ENCODE measurements at regions not wholly inside any gene's neighbourhood (a gene's known extent, or its start where the extent isn't known, plus 50 kb on each side); places are given as distances from the start of the nearest gene placed in this dataset.

DNA sequence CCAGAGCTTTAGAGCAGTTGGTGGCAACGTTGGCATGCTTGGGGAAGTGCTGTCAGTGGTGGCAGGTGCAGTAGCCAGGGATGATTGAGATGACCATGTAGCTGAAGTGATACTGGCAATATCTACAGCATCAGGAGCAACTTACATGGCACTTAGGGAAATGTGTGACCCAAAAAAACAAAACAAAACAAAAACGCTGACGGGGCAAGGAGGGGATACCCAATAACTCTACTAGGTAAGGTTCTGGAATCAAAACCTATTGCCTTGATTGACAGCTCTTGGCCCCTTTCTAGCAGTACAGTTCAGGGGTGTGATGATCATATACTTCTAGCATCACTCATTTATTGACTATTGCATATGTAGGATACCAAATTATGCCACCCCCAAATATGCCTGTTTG is 312.6 kb downstream of the AASDHPPT start:
- TF ChIP-seq, protein P1, sequence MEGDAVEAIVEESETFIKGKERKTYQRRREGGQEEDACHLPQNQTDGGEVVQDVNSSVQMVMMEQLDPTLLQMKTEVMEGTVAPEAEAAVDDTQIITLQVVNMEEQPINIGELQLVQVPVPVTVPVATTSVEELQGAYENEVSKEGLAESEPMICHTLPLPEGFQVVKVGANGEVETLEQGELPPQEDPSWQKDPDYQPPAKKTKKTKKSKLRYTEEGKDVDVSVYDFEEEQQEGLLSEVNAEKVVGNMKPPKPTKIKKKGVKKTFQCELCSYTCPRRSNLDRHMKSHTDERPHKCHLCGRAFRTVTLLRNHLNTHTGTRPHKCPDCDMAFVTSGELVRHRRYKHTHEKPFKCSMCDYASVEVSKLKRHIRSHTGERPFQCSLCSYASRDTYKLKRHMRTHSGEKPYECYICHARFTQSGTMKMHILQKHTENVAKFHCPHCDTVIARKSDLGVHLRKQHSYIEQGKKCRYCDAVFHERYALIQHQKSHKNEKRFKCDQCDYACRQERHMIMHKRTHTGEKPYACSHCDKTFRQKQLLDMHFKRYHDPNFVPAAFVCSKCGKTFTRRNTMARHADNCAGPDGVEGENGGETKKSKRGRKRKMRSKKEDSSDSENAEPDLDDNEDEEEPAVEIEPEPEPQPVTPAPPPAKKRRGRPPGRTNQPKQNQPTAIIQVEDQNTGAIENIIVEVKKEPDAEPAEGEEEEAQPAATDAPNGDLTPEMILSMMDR (IDR thresholded peaks at IDR 0.05; ENCODE audit: insufficient read depth, low read depth, low read length): no peak
- no peak for DNase-seq (ENCODE audit: low read depth)
- H3K4me3 ChIP-seq (ENCODE audit: low read depth, low read length): no peak overlapping the region

GRCh38 chr11:106391771-106392420 is 314.4 kb downstream of the AASDHPPT start:
- no peak overlapping the region for H3K4me3 ChIP-seq (ENCODE audit: low read depth, low read length)
- peak; percentile 64 for DNase-seq (ENCODE audit: low read depth)
- TF ChIP-seq, protein P1 (IDR thresholded peaks at IDR 0.05; ENCODE audit: insufficient read depth, low read depth, low read length): no peak

- H3K4me3 ChIP-seq (ENCODE audit: low read depth, low read length): no peak overlapping the region
- DNase-seq (ENCODE audit: low read depth): no peak
- TF ChIP-seq, protein P1 (IDR thresholded peaks at IDR 0.05; ENCODE audit: insufficient read depth, low read depth, low read length): no peak
Measured at GRCh38 chr11:106395716-106396349, 318.4 kb downstream of the AASDHPPT start.

- TF ChIP-seq, protein P1 (IDR thresholded peaks at IDR 0.05; ENCODE audit: insufficient read depth, low read depth, low read length): no peak
- H3K4me3 ChIP-seq (ENCODE audit: low read depth, low read length): no peak overlapping the region
- DNase-seq (ENCODE audit: low read depth): no peak
Measured at GRCh38 chr11:106397787-106398501, 320.5 kb downstream of the AASDHPPT start.

DNA sequence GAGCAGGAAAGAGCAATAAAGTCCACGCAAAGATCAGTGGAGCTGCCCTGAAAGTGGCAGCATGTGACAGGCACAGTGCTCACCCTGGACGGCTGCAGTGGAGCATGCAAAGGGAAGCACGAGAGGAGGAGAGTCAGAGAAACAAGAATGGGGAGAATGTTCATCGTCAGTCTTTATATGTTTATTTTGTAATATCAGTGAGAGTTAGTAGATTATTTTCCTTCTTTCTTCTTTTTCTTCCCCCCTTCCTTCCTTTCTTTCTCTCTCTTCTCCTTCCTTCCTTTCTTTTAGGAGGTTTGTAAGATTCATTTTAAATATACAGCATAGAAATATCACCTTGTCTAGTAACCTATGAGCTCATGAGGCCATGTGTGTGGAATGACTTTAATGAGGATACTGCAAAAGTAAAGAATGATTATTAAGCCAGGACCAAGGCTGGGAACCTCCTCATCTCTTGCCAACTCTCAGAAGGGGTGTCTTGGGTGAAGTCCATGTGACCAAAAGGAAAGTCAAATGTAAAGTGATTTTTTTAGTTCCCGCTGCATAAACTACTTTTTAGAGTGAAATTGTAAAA is 321.1 kb downstream of the AASDHPPT start:
- TF ChIP-seq, protein P1 (IDR thresholded peaks at IDR 0.05; ENCODE audit: insufficient read depth, low read depth, low read length): no peak
- no peak for DNase-seq (ENCODE audit: low read depth)
- no peak overlapping the region for H3K4me3 ChIP-seq (ENCODE audit: low read depth, low read length)

GRCh38 chr11:106399076-106399511 is 321.6 kb downstream of the AASDHPPT start:
- H3K4me3 ChIP-seq (ENCODE audit: low read depth, low read length): no peak overlapping the region

More at GRCh38 chr11:106399076-106399511, 321.6 kb downstream of the AASDHPPT start:
- DNase-seq (ENCODE audit: low read depth): peak; percentile 99
- TF ChIP-seq, protein P1 (IDR thresholded peaks at IDR 0.05; ENCODE audit: insufficient read depth, low read depth, low read length): no peak

Measured in fibroblast of villous mesenchyme (primary cell).